AG20443 (cell line): ENCODE measurements at regions not wholly inside any gene's neighbourhood (a gene's known extent, or its start where the extent isn't known, plus 50 kb on each side); places are given as distances from the start of the nearest gene placed in this dataset.
"Not testable (repeated sequence)": the region's sequence is repeated elsewhere in the genome, so short reads cannot be mapped to it uniquely, and the experiment has no call there.

ENCODE experiments used
- DNase-seq: peaks from one replicate; pipeline ENCODE4 v3.0.0; 2012; ENCODE audit warnings: low spot score, mixed read lengths

- DNase-seq = peak; percentile 15
Measured at GRCh38 chr2:150136401-150136800, 351.1 kb downstream of the RND3 start.

- DNase-seq = peak; percentile 31
Measured at GRCh38 chr2:150135223-150135883, 352.1 kb downstream of the RND3 start.

- peak; percentile 24 for DNase-seq
Measured at GRCh38 chr2:150134223-150134857, 353.1 kb downstream of the RND3 start.

GRCh38 chr2:150133623-150134022 lies 353.8 kb downstream of the RND3 start:
- DNase-seq = peak; percentile 69

GRCh38 chr2:150129921-150130575 lies 357.4 kb downstream of the RND3 start:
- no peak for DNase-seq

GRCh38 chr2:150127995-150128394 lies 359.5 kb downstream of the RND3 start:
- DNase-seq = peak; percentile 38

- DNase-seq = no peak
Measured at GRCh38 chr2:150127346-150127990, 360.0 kb downstream of the RND3 start.

- DNase-seq = no peak
Measured at GRCh38 chr2:150126839-150127238, 360.6 kb downstream of the RND3 start.

- DNase-seq = no peak
Measured at GRCh38 chr2:150126143-150126740, 361.2 kb downstream of the RND3 start.

GRCh38 chr2:150125708-150126107 lies 361.8 kb downstream of the RND3 start:
- DNase-seq = peak; percentile 78

- DNase-seq = peak; percentile 23
Measured at GRCh38 chr2:150125188-150125587, 362.3 kb downstream of the RND3 start.

- no peak for DNase-seq
Measured at GRCh38 chr2:150124739-150125138, 362.7 kb downstream of the RND3 start.

GRCh38 chr2:150122871-150123613 lies 364.4 kb downstream of the RND3 start:
- DNase-seq = no peak

- no peak for DNase-seq
Measured at GRCh38 chr2:150122156-150122555, 365.3 kb downstream of the RND3 start.

- DNase-seq = no peak
Measured at GRCh38 chr2:150120326-150120955, 367.0 kb downstream of the RND3 start.

- no peak for DNase-seq
Measured at GRCh38 chr2:150119819-150120218, 367.6 kb downstream of the RND3 start.

GRCh38 chr2:150114089-150114488 lies 373.4 kb downstream of the RND3 start:
- DNase-seq = not testable (repeated sequence)

GRCh38 chr2:150110548-150110947 lies 376.9 kb downstream of the RND3 start:
- DNase-seq = no peak

GRCh38 chr2:150109912-150110311 lies 377.6 kb downstream of the RND3 start:
- no peak for DNase-seq

GRCh38 chr2:150109028-150109427 lies 378.4 kb downstream of the RND3 start:
- no peak for DNase-seq

GRCh38 chr2:150107816-150108215 lies 379.7 kb downstream of the RND3 start:
- DNase-seq = no peak
